Smooth muscle cell (in vitro differentiated cells): ENCODE measurements at regions not wholly inside any gene's neighbourhood (a gene's known extent, or its start where the extent isn't known, plus 50 kb on each side); places are given as distances from the start of the nearest gene placed in this dataset.
A peak's percentile ranks its signal among the peaks of the same experiment; 100 is the strongest.

Source experiments
- DNase-seq: peaks from one replicate; lab custom pipeline; 2025; ENCODE audit not compliant: unreplicated experiment; lab: John Stamatoyannopoulos, UW
- H2AFZ ChIP-seq: fragments of 200-600 bp; sonication (generic); 2 replicates; pipeline ENCODE4 v1.6.0; 2016; ENCODE audit warnings: antibody characterized with exemption, low read depth, mild to moderate bottlenecking
- H3F3A ChIP-seq: fragments of 200-600 bp; sonication (generic); 2 replicates; pipeline ENCODE4 v1.6.0; 2017; ENCODE audit warnings: antibody characterized with exemption, low read depth
- H3K27ac ChIP-seq: fragments of 200-600 bp; sonication (generic); 2 replicates; pipeline ENCODE4 v1.5.1; 2016; ENCODE audit warnings: low read depth, mild to moderate bottlenecking
- H3K27me3 ChIP-seq: fragments of 200-600 bp; sonication (generic); 2 replicates; pipeline ENCODE4 v1.6.1; 2016; ENCODE audit warnings: low read depth, mild to moderate bottlenecking
- H3K36me3 ChIP-seq: fragments of 200-600 bp; sonication (generic); 2 replicates; pipeline ENCODE4 v1.5.1; 2016; ENCODE audit warnings: low read depth
- H3K4me1 ChIP-seq: fragments of 200-600 bp; sonication (generic); 2 replicates; pipeline ENCODE4 v1.5.1; 2016; ENCODE audit warnings: low read depth
- H3K4me2 ChIP-seq: fragments of 200-600 bp; sonication (generic); 2 replicates; pipeline ENCODE4 v1.6.0; 2016; ENCODE audit warnings: mild to moderate bottlenecking
- H3K4me3 ChIP-seq: fragments of 200-600 bp; sonication (generic); 2 replicates; pipeline ENCODE4 v1.5.1; 2016; ENCODE audit warnings: mild to moderate bottlenecking
- H3K79me2 ChIP-seq: fragments of 200-600 bp; sonication (generic); 2 replicates; pipeline ENCODE4 v1.6.0; 2016; ENCODE audit warnings: low read depth, mild to moderate bottlenecking
- H3K9ac ChIP-seq: fragments of 200-600 bp; sonication (generic); 2 replicates; pipeline ENCODE4 v1.6.0; 2016; ENCODE audit warnings: low read depth
- H3K9me3 ChIP-seq: fragments of 200-600 bp; sonication (generic); replicated peaks from 2 replicates; pipeline ENCODE4 v1.5.1; 2016; ENCODE audit warnings: low read depth
- H4K20me1 ChIP-seq: fragments of 200-600 bp; sonication (generic); 2 replicates; pipeline ENCODE4 v1.6.0; 2016; ENCODE audit warnings: low read depth
- CTCF ChIP-seq: fragments of 200-600 bp; sonication (generic); IDR thresholded peaks from 2 replicates; pipeline ENCODE4 v1.5.1; 2017; ENCODE audit warnings: borderline replicate concordance, mild to moderate bottlenecking, antibody characterized with exemption; ENCODE audit not compliant: insufficient read depth, poor library complexity, severe bottlenecking
- WGBS: methylation state at CpG from one replicate; pipeline ENCODE4 v1.1.7; 2016; ENCODE audit warnings: low lambda C conversion rate; 5-methylcytosine and 5-hydroxymethylcytosine counted together

GRCh38 chr6:113144117-113144516, 713.0 kb upstream of the MARCKS start:
- H3K36me3 ChIP-seq = no peaks in the 10 kb centered on the region
- TF ChIP-seq CTCF = no peak
- no peaks in the 10 kb centered on the region for H3K27me3 ChIP-seq
- no peak overlapping the region for H3K27ac ChIP-seq
- WGBS = 21% methylated on average over 3 of the region's 3 CpGs
- peaks cover 15% of the 10 kb centered on the region for H3F3A ChIP-seq
- H2AFZ ChIP-seq = no peak overlapping the region
- peaks cover 9% of the 10 kb centered on the region for H3K4me1 ChIP-seq
- H3K79me2 ChIP-seq = no peaks in the 10 kb centered on the region
- no peaks in the 10 kb centered on the region for H3K9me3 ChIP-seq
- H4K20me1 ChIP-seq = no peaks in the 10 kb centered on the region
- H3K9ac ChIP-seq = no peak overlapping the region
- no peak overlapping the region for H3K4me3 ChIP-seq
- DNase-seq = no peak
- peak overlapping the region; percentile 10 for H3K4me2 ChIP-seq

GRCh38 chr6:113146878-113147277, 710.3 kb upstream of the MARCKS start:
- H3K79me2 ChIP-seq = no peaks in the 10 kb centered on the region
- WGBS = 93% methylated on average over 1 of the region's 1 CpG

GRCh38 chr6:113147544-113147943, 709.6 kb upstream of the MARCKS start:
- H3K27me3 ChIP-seq = no peaks in the 10 kb centered on the region
- peaks cover 9% of the 10 kb centered on the region for H3K4me1 ChIP-seq
- peaks cover 15% of the 10 kb centered on the region for H3F3A ChIP-seq
- no peaks in the 10 kb centered on the region for H3K79me2 ChIP-seq
- no peak for TF ChIP-seq CTCF
- no peak for DNase-seq
- 10% methylated on average over 2 of the region's 2 CpGs for WGBS
- H2AFZ ChIP-seq = no peak overlapping the region
- H3K27ac ChIP-seq = peak overlapping the region; percentile 39
- H3K4me3 ChIP-seq = no peak overlapping the region
- no peak overlapping the region for H3K9ac ChIP-seq
- H3K36me3 ChIP-seq = no peaks in the 10 kb centered on the region
- H4K20me1 ChIP-seq = no peaks in the 10 kb centered on the region
- H3K4me2 ChIP-seq = peak overlapping the region; percentile 53
- H3K9me3 ChIP-seq = no peaks in the 10 kb centered on the region

More at GRCh38 chr6:113146878-113147277, 710.3 kb upstream of the MARCKS start:
- H3K9me3 ChIP-seq = no peaks in the 10 kb centered on the region
- no peak for DNase-seq
- peaks cover 15% of the 10 kb centered on the region for H3F3A ChIP-seq
- peak overlapping the region; percentile 39 for H3K27ac ChIP-seq
- no peaks in the 10 kb centered on the region for H3K27me3 ChIP-seq
- peak overlapping the region; percentile 53 for H3K4me2 ChIP-seq
- TF ChIP-seq CTCF = no peak
- H2AFZ ChIP-seq = no peak overlapping the region
- no peak overlapping the region for H3K4me3 ChIP-seq
- H4K20me1 ChIP-seq = no peaks in the 10 kb centered on the region
- H3K9ac ChIP-seq = no peak overlapping the region
- H3K4me1 ChIP-seq = peaks cover 9% of the 10 kb centered on the region
- no peaks in the 10 kb centered on the region for H3K36me3 ChIP-seq

- peak overlapping the region; percentile 39 for H3K27ac ChIP-seq
- no peaks in the 10 kb centered on the region for H4K20me1 ChIP-seq
- no peak for DNase-seq
- peaks cover 9% of the 10 kb centered on the region for H3K4me1 ChIP-seq
- peak overlapping the region; percentile 53 for H3K4me2 ChIP-seq
- H2AFZ ChIP-seq = peak overlapping the region; percentile 26
- peaks cover 15% of the 10 kb centered on the region for H3F3A ChIP-seq
- H3K4me3 ChIP-seq = no peak overlapping the region
- H3K9me3 ChIP-seq = no peaks in the 10 kb centered on the region
- no peaks in the 10 kb centered on the region for H3K79me2 ChIP-seq
- no peak for TF ChIP-seq CTCF
- H3K36me3 ChIP-seq = no peaks in the 10 kb centered on the region
- no peaks in the 10 kb centered on the region for H3K27me3 ChIP-seq
- H3K9ac ChIP-seq = no peak overlapping the region
Measured at GRCh38 chr6:113148566-113148965, 708.6 kb upstream of the MARCKS start.
